RWPE2 (cell line): ENCODE measurements at regions not wholly inside any gene's neighbourhood (a gene's known extent, or its start where the extent isn't known, plus 50 kb on each side); places are given as distances from the start of the nearest gene placed in this dataset.

Experiments used
- ATAC-seq: fragments of 200-7000 bp; cut with Tn5 transposase; 3 replicates; pipeline ENCODE4 v1.9.1; 2021; ENCODE audit warnings: low read depth
- DNase-seq: peaks from one replicate; pipeline ENCODE4 v3.0.0-alpha.2; 2020; ENCODE audit warnings: low spot score
- H3K27ac ChIP-seq: fragments of 450-650 bp; 2 replicates; pipeline ENCODE4 v1.5.1; 2017; ENCODE audit warnings: mild to moderate bottlenecking; ENCODE audit not compliant: poor library complexity, severe bottlenecking
- H3K27me3 ChIP-seq: fragments of 250-450 bp; sonication (Bioruptor Pico); 2 replicates; pipeline ENCODE4 v1.5.1; 2021; ENCODE audit warnings: mild to moderate bottlenecking, moderate library complexity; ENCODE audit not compliant: insufficient read depth, poor library complexity, severe bottlenecking
- H3K36me3 ChIP-seq: fragments of 250-450 bp; sonication (Bioruptor Pico); 2 replicates; pipeline ENCODE4 v1.5.1; 2020; ENCODE audit warnings: low read depth, mild to moderate bottlenecking, moderate library complexity
- H3K4me1 ChIP-seq: fragments of 250-450 bp; sonication (Bioruptor Pico); 2 replicates; pipeline ENCODE4 v1.5.1; 2021; ENCODE audit warnings: mild to moderate bottlenecking, moderate library complexity; ENCODE audit not compliant: insufficient read depth, poor library complexity, severe bottlenecking
- H3K4me3 ChIP-seq: fragments of 250-450 bp; sonication (Bioruptor Pico); 2 replicates; pipeline ENCODE4 v1.5.1; 2021; ENCODE audit warnings: mild to moderate bottlenecking, moderate library complexity; ENCODE audit not compliant: severe bottlenecking
- H3K9me3 ChIP-seq: fragments of 250-450 bp; sonication (Bioruptor Pico); 2 replicates; pipeline ENCODE4 v1.5.1; 2021; ENCODE audit warnings: mild to moderate bottlenecking, moderate library complexity; ENCODE audit not compliant: severe bottlenecking
- TF ChIP-seq, protein P1 (sequence below): fragments of 450-650 bp; IDR thresholded peaks from one replicate; pipeline ENCODE4 v1.5.1; 2017; ENCODE audit warnings: mild to moderate bottlenecking, moderate library complexity; ENCODE audit not compliant: poor library complexity, severe bottlenecking

DNA sequence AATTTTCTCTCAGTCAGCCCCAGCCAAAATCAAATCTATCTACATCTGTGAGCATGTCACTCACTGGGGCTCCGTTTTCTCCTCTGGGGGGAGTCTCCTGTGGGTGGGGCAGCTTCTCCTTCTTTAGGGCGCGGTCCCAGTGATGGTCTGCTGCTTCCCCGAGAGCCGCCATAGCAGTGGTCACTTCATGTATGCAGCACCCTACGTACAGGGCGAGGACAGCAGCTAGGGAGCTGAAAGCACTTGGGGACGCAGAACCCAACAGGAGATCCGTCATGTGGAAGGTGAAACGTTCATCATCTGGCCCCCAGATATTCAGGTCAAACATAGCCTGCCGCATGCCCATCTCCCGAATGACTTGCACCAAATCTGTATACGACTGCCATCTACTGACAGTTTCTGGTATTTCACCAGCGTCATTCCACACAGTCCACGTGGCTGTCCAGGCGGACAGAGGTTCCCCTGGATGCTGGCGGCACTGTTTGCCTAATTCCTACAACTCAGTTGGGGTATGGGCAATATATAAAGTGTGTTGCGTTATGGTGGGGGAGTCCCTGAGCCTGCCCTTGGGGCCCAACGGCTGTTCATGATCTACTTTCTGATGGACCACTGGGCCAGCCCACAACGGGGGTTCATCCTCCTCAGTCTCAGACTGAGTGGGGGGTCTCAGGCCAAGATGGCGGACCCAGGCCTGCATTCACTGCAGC lies 795.0 kb downstream of the EFNA5 start:
- Histone ChIP-seq H3K36me3 (no peaks in the 10 kb centered on the region), H3K4me1 (no peaks in the 10 kb centered on the region), H3K4me3 (no peak overlapping the region), H3K27ac (no peak overlapping the region), H3K27me3 (no peaks in the 10 kb centered on the region), H3K9me3 (no peaks in the 10 kb centered on the region)
- TF ChIP-seq, protein P1, sequence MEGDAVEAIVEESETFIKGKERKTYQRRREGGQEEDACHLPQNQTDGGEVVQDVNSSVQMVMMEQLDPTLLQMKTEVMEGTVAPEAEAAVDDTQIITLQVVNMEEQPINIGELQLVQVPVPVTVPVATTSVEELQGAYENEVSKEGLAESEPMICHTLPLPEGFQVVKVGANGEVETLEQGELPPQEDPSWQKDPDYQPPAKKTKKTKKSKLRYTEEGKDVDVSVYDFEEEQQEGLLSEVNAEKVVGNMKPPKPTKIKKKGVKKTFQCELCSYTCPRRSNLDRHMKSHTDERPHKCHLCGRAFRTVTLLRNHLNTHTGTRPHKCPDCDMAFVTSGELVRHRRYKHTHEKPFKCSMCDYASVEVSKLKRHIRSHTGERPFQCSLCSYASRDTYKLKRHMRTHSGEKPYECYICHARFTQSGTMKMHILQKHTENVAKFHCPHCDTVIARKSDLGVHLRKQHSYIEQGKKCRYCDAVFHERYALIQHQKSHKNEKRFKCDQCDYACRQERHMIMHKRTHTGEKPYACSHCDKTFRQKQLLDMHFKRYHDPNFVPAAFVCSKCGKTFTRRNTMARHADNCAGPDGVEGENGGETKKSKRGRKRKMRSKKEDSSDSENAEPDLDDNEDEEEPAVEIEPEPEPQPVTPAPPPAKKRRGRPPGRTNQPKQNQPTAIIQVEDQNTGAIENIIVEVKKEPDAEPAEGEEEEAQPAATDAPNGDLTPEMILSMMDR: peak; percentile 38
- ATAC-seq (no peak), DNase-seq (no peak)

DNA sequence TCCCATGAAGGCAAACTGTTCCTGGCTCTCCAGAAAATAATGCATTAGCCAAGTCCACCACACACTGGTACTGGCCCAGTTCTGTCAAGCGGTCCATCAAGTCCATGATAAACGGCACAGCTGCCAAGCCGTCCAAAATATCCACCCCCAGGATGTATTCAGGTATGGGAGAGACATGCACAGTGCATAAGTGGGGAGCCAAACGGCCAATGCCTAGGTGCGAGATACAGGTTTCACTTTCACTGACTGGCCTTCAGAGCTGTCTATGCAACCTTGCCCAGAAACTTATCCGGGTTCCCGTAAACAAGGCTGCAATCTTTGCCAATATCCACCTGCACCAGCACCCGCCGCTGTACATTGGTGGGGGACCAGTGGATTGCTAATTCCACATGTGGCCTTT lies 795.8 kb downstream of the EFNA5 start:
- no peaks in the 10 kb centered on the region for H3K36me3 ChIP-seq
- DNase-seq (no peak), ATAC-seq (no peak)
- no peak overlapping the region for H3K27ac ChIP-seq
- H3K4me3 ChIP-seq: no peak overlapping the region
- no peaks in the 10 kb centered on the region for H3K4me1 ChIP-seq
- H3K9me3 ChIP-seq: no peaks in the 10 kb centered on the region
- H3K27me3 ChIP-seq: no peaks in the 10 kb centered on the region
- TF ChIP-seq, protein P1: no peak

DNA sequence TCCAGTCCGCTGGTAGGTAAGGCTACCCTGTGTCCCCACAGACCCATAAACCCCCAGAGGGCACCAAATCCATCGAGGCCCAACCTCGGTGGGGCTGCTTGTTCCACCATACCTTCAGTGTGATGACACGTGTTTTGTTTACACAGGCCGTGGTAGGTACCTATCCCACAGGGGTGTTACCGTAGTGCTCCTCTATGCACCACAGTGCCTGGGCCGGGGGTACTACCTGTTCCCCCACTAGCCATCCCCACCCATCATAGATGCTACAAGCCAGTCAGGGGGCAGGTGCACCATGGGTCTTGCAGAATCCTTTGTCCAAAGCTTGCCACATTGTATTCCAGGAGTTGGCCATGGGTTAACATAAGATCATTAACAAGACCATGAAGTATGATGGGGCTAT lies 796.2 kb downstream of the EFNA5 start:
- DNase-seq: no peak
- no peak overlapping the region for H3K4me3 ChIP-seq
- no peak for ATAC-seq
- TF ChIP-seq, protein P1: no peak
- no peaks in the 10 kb centered on the region for H3K36me3 ChIP-seq
- H3K9me3 ChIP-seq: no peaks in the 10 kb centered on the region
- H3K27me3 ChIP-seq: no peaks in the 10 kb centered on the region
- no peaks in the 10 kb centered on the region for H3K4me1 ChIP-seq
- H3K27ac ChIP-seq: no peak overlapping the region

DNA sequence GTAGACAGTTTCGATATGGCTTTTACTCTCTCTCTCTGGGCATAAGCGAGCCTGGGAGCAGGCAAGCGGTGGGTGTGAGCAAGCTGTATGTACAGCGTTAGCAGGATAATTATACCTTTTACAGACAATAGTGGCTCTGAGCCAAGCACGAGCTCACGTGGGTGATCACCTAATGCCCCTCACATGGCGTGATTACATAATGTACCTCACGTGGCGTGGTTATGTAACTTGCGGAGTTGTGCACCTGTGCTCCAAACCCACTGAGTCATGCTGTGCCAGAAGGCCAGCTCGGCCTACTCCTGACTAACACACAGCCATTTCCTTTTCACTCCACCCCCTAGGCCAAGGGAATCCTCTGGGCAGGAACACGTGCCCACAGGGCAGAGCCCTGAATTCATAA lies 797.2 kb downstream of the EFNA5 start:
- H3K9me3 ChIP-seq: no peaks in the 10 kb centered on the region
- TF ChIP-seq, protein P1: no peak
- DNase-seq: peak; percentile 77
- H3K36me3 ChIP-seq: no peaks in the 10 kb centered on the region
- ATAC-seq: peak; percentile 94
- H3K4me3 ChIP-seq: no peak overlapping the region
- H3K27me3 ChIP-seq: no peaks in the 10 kb centered on the region
- H3K27ac ChIP-seq: no peak overlapping the region
- no peaks in the 10 kb centered on the region for H3K4me1 ChIP-seq

DNA sequence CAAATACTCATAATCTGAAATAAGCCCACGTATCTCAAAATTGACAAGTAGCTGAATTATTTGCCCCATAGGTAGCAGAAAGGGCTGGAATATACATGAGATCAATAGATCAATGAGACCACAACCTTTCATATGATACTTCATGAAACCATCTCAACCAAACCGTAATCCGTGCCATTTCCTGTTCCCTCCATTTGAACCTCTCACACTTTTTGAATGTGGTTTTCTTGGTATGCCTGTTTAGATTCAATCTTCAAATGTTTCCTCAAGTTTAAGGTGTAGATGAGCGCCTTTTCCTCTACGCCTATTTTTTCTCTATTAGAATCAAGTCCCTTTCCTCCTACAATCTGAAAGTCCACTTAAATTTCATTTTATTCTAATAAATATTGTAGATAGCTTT lies 805.5 kb downstream of the EFNA5 start:
- Histone ChIP-seq H3K27me3 (no peaks in the 10 kb centered on the region), H3K36me3 (no peaks in the 10 kb centered on the region), H3K4me3 (no peak overlapping the region), H3K9me3 (no peaks in the 10 kb centered on the region), H3K27ac (no peak overlapping the region), H3K4me1 (no peaks in the 10 kb centered on the region)
- DNase-seq (no peak), ATAC-seq (no peak)
- TF ChIP-seq, protein P1: no peak
